HCT116 (cell line): ENCODE measurements at regions not wholly inside any gene's neighbourhood (a gene's known extent, or its start where the extent isn't known, plus 50 kb on each side); places are given as distances from the start of the nearest gene placed in this dataset.
A peak's percentile ranks its signal among the peaks of the same experiment; 100 is the strongest.

ENCODE experiments used
- ATAC-seq: fragments of 200-7000 bp; cut with Tn5 transposase; 2 replicates; pipeline ENCODE4 v1.9.1; 2020; ENCODE audit warnings: mild to moderate bottlenecking, moderate library complexity
- BruUV-seq: library from RNA; stranded (reverse); fragments of 400-500 nt; replicated peaks from 2 replicates; lab custom pipeline; 2021; lab: Mats Ljungman, UMichigan
- CTCF ChIA-PET: fragments of 300-600 bp; sonication (Branson Sonifier 250); formaldehyde crosslinking; loops from one replicate; lab custom pipeline; 2021; ENCODE audit warnings: antibody characterized with exemption; lab: Charles Lee
- POLR2A ChIA-PET: fragments of 300-600, 350-600 bp; sonication (Branson Sonifier 250); formaldehyde crosslinking; loops from one replicate; lab custom pipeline; 2021; ENCODE audit warnings: antibody characterized with exemption; lab: Charles Lee
- RAD21 ChIA-PET, 2 experiments: fragments of 300-600 bp; sonication (Branson Sonifier 250); formaldehyde crosslinking; loops; one replicate each; lab custom pipeline; 2023; ENCODE audit warnings: low total read pairs in 2 of 2; ENCODE audit not compliant: uncharacterized antibody in 2 of 2, unreplicated experiment in 2 of 2, low non-redundant PET in 1 of 2; lab: Charles Lee
- DNase-seq: peaks from one replicate; pipeline ENCODE4 v3.0.0-alpha.2; 2010; ENCODE audit warnings: low read depth, low spot score
- H2AFZ ChIP-seq: fragments of 200-600 bp; shearing (Covaris generic), sonication (generic); 2 replicates; pipeline ENCODE4 v1.6.1; 2017; ENCODE audit warnings: low read depth, mixed run types, mixed read lengths, antibody characterized with exemption, low read length; ENCODE audit not compliant: poor library complexity, severe bottlenecking
- H3K27ac ChIP-seq: 2 replicates; pipeline ENCODE4 v1.5.1; 2012; ENCODE audit warnings: low read depth, low read length
- H3K27me3 ChIP-seq: fragments of 200-600 bp; sonication (generic); 2 replicates; pipeline ENCODE4 v1.6.1; 2016; ENCODE audit warnings: mixed run types, low read length, mixed read lengths; ENCODE audit not compliant: insufficient read depth
- H3K36me3 ChIP-seq, 2 experiments: fragments of 200-500 bp in 1 of 2; fragments of 200-600 bp in 1 of 2; sonication (Bioruptor generic) in 1 of 2; sonication (generic) in 1 of 2; 2 replicates each; pipeline versions ENCODE4 v1.5.1 to v1.6.1; 2014 to 2016; ENCODE audit warnings: low read length in 2 of 2, inconsistent platforms in 1 of 2, mixed read lengths in 1 of 2, mixed run types in 1 of 2; ENCODE audit not compliant: insufficient read depth in 2 of 2, control insufficient read depth in 1 of 2
- H3K4me1 ChIP-seq, 2 experiments: fragments of 200-600 bp in 1 of 2; sonication (generic) in 1 of 2; 2 replicates each; pipeline versions ENCODE4 v1.5.1 to v1.6.1; 2012 to 2017; ENCODE audit warnings: low read length in 2 of 2, inconsistent platforms in 1 of 2, mild to moderate bottlenecking in 1 of 2, mixed read lengths in 1 of 2, mixed run types in 1 of 2, moderate library complexity in 1 of 2; ENCODE audit not compliant: insufficient read depth in 2 of 2, control insufficient read depth in 1 of 2
- H3K4me2 ChIP-seq: fragments of 200-600 bp; sonication (generic); 2 replicates; pipeline ENCODE4 v1.6.1; 2017; ENCODE audit warnings: mixed run types, low read length, mixed read lengths
- H3K4me3 ChIP-seq, 2 experiments: fragments of 200-600 bp in 1 of 2; sonication (generic) in 1 of 2; replicated peaks in 1 of 2; 2 replicates each; pipeline ENCODE4 v1.5.1; 2011 to 2016; ENCODE audit warnings: low read length in 2 of 2, control low read depth in 1 of 2, low read depth in 1 of 2, mild to moderate bottlenecking in 1 of 2, mixed read lengths in 1 of 2, mixed run types in 1 of 2
- H3K79me2 ChIP-seq: fragments of 200-600 bp; sonication (generic); 2 replicates; pipeline ENCODE4 v1.6.1; 2017; ENCODE audit warnings: mild to moderate bottlenecking, mixed run types, low read length, moderate library complexity, mixed read lengths; ENCODE audit not compliant: insufficient read depth
- H3K9ac ChIP-seq: fragments of 200-600 bp; sonication (generic); 2 replicates; pipeline ENCODE4 v1.6.1; 2016; ENCODE audit warnings: low read length, mixed read lengths
- H3K9me2 ChIP-seq: fragments of 200-600 bp; sonication (generic), shearing (Covaris generic); 2 replicates; pipeline ENCODE4 v1.6.1; 2017; ENCODE audit warnings: mixed run types, mild to moderate bottlenecking, moderate library complexity; ENCODE audit not compliant: insufficient read depth
- H3K9me3 ChIP-seq, 2 experiments: fragments of 200-500 bp in 1 of 2; fragments of 200-600 bp in 1 of 2; sonication (Bioruptor generic) in 1 of 2; sonication (generic) in 1 of 2; 2 replicates each; pipeline ENCODE4 v1.6.1; 2014 to 2017; ENCODE audit warnings: low read length in 2 of 2, mixed read lengths in 2 of 2, inconsistent platforms in 1 of 2, low read depth in 1 of 2, mild to moderate bottlenecking in 1 of 2, mixed run types in 1 of 2, moderate library complexity in 1 of 2; ENCODE audit not compliant: control insufficient read depth in 1 of 2, insufficient read depth in 1 of 2
- H4K20me1 ChIP-seq: fragments of 200-600 bp; sonication (generic), shearing (Covaris generic); 2 replicates; pipeline ENCODE4 v1.6.1; 2017; ENCODE audit warnings: mixed run types, mild to moderate bottlenecking, moderate library complexity; ENCODE audit not compliant: insufficient read depth
- CTCF ChIP-seq, 3 experiments: fragments of 200-600 bp in 1 of 3; sonication (generic) in 1 of 3; IDR thresholded peaks in 2 of 3; conservative IDR thresholded peaks in 1 of 3; 2 replicates each; pipeline ENCODE4 v1.5.1; 2012 to 2017; ENCODE audit warnings: low read depth in 2 of 3, low read length in 2 of 3, antibody characterized with exemption in 1 of 3, borderline replicate concordance in 1 of 3, control low read depth in 1 of 3, mild to moderate bottlenecking in 1 of 3, mixed read lengths in 1 of 3, mixed run types in 1 of 3, moderate library complexity in 1 of 3; ENCODE audit not compliant: insufficient read depth in 1 of 3
- MAX ChIP-seq: IDR thresholded peaks from 2 replicates; pipeline ENCODE4 v1.6.1; 2012
- RAD21 ChIP-seq: IDR thresholded peaks from 2 replicates; pipeline ENCODE4 v1.6.1; 2012; ENCODE audit warnings: low read depth, mild to moderate bottlenecking
- SRF ChIP-seq: IDR thresholded peaks from 2 replicates; pipeline ENCODE4 v1.6.1; 2012; ENCODE audit warnings: low read depth
- intact Hi-C: fragments of 100-400 bp; cut with micrococcal nuclease; formaldehyde crosslinking; loops from 2 replicates; pipeline ENCODE4 v1.10.0; 2022

- no peak overlapping the region for H3K9ac ChIP-seq
- no peak for ATAC-seq
- POLR2A ChIA-PET = no interaction called here
- no peaks in the 10 kb centered on the region for H3K79me2 ChIP-seq
- H3K4me3 ChIP-seq = no peak overlapping the region
- H3K27me3 ChIP-seq = no peaks in the 10 kb centered on the region
- H3K36me3 ChIP-seq = no peaks in the 10 kb centered on the region
- no peak overlapping the region for H2AFZ ChIP-seq
- CTCF ChIA-PET = no interaction called here
- DNase-seq = no peak
- H3K4me2 ChIP-seq = no peak overlapping the region
- H3K27ac ChIP-seq = no peak overlapping the region
- H3K9me3 ChIP-seq = no peaks in the 10 kb centered on the region
- RAD21 ChIA-PET = no interaction called here
- no peaks in the 10 kb centered on the region for H3K9me2 ChIP-seq
- intact Hi-C loops = no loop called here
- no peaks in the 10 kb centered on the region for H4K20me1 ChIP-seq
- BruUV-seq = no TSS peak
- TF ChIP-seq RAD21 (0 out of 2 replicates have a peak, but pooled peaks have one; percentile 11), MAX (no peak)
- H3K4me1 ChIP-seq = no peaks in the 10 kb centered on the region
Measured at GRCh38 chr1:68751723-68752122, 254.8 kb upstream of the DEPDC1 start.

GRCh38 chr1:68758666-68759209 is 261.9 kb upstream of the DEPDC1 start:
- Histone ChIP-seq H3K9ac (no peak overlapping the region), H3K9me3 (no peaks in the 10 kb centered on the region), H3K4me2 (no peak overlapping the region), H3K4me1 (no peaks in the 10 kb centered on the region), H4K20me1 (no peaks in the 10 kb centered on the region), H2AFZ (no peak overlapping the region), H3K27ac (no peak overlapping the region), H3K9me2 (no peaks in the 10 kb centered on the region; the same call in 1 of the 2 replicates), H3K27me3 (no peaks in the 10 kb centered on the region), H3K36me3 (no peaks in the 10 kb centered on the region), H3K4me3 (no peak overlapping the region), H3K79me2 (no peaks in the 10 kb centered on the region)
- intact Hi-C loops = no loop called here
- RAD21 ChIA-PET = no interaction called here
- peak; percentile 91 for ATAC-seq
- TF ChIP-seq CTCF (IDR thresholded peaks at IDR 0.05 in 2 of 3, conservative IDR thresholded peaks at IDR 0.05 in 1 of 3; ENCODE audit: borderline replicate concordance in 1 of 3, insufficient read depth in 1 of 3, low read depth in 2 of 3, low read length in 2 of 3) (peak; percentile 7 to 31 (median 12); a peak in 2 of 6 replicates), SRF (no peak), RAD21 (peak; percentile 36)
- POLR2A ChIA-PET = no interaction called here
- no TSS peak for BruUV-seq
- CTCF ChIA-PET = interaction anchor here (0.9 to 1.9 kb wide), 3 partner anchors 9 to 288 kb away, joined by 4 to 9 read pairs (median 4); no protein-coding TSS in a partner anchor
- peak; percentile 23 for DNase-seq
